ENCODE measurements at regions not wholly inside any gene's neighbourhood (a gene's known extent, or its start where the extent isn't known, plus 50 kb on each side); places are given as distances from the start of the nearest gene placed in this dataset.
"Not testable (repeated sequence)": the region's sequence is repeated elsewhere in the genome, so short reads cannot be mapped to it uniquely, and the experiment has no call there.

- DNase-seq = no peak
Observed at GRCh38 chr12:67716817-67717216, 68.3 kb downstream of the DYRK2 start.

GRCh38 chr12:67719303-67719702 lies 70.8 kb downstream of the DYRK2 start:
- not testable (repeated sequence) for DNase-seq

- DNase-seq = no peak
Observed at GRCh38 chr12:67720351-67720856, 71.9 kb downstream of the DYRK2 start.

- DNase-seq = no peak
Observed at GRCh38 chr12:67721248-67721647, 72.7 kb downstream of the DYRK2 start.

- no peak for DNase-seq
Observed at GRCh38 chr12:67722296-67722695, 73.8 kb downstream of the DYRK2 start.

GRCh38 chr12:67726868-67727267 lies 78.3 kb downstream of the DYRK2 start:
- DNase-seq = no peak

GRCh38 chr12:67727702-67728666 lies 79.4 kb downstream of the DYRK2 start:
- DNase-seq = no peak

GRCh38 chr12:67732857-67733256 lies 84.3 kb downstream of the DYRK2 start:
- DNase-seq = no peak

- no peak for DNase-seq
Observed at GRCh38 chr12:67735868-67736267, 87.3 kb downstream of the DYRK2 start.

- DNase-seq = no peak
Observed at GRCh38 chr12:67740711-67741110, 92.2 kb downstream of the DYRK2 start.

- no peak for DNase-seq
Observed at GRCh38 chr12:67741270-67741669, 92.7 kb downstream of the DYRK2 start.

GRCh38 chr12:67742461-67742860 lies 93.9 kb downstream of the DYRK2 start:
- DNase-seq = no peak

GRCh38 chr12:67747869-67748742 lies 99.6 kb downstream of the DYRK2 start:
- DNase-seq = no peak

- no peak for DNase-seq
Observed at GRCh38 chr12:67748743-67749040, 100.1 kb downstream of the DYRK2 start.

GRCh38 chr12:67750513-67751183 lies 102.1 kb downstream of the DYRK2 start:
- DNase-seq = no peak

- no peak for DNase-seq
Observed at GRCh38 chr12:67751381-67751928, 102.9 kb downstream of the DYRK2 start.

- no peak for DNase-seq
Observed at GRCh38 chr12:67752226-67752732, 103.7 kb downstream of the DYRK2 start.

GRCh38 chr12:67754933-67755697 lies 106.6 kb downstream of the DYRK2 start:
- no peak for DNase-seq

- DNase-seq = no peak
Observed at GRCh38 chr12:67757651-67758050, 109.1 kb downstream of the DYRK2 start.

GRCh38 chr12:67758119-67758518 lies 109.6 kb downstream of the DYRK2 start:
- DNase-seq = no peak

- DNase-seq = no peak
Observed at GRCh38 chr12:67758521-67758920, 110.0 kb downstream of the DYRK2 start.

GRCh38 chr12:67759829-67760228 lies 111.3 kb downstream of the DYRK2 start:
- DNase-seq = no peak
